ENCODE measurements at regions not wholly inside any gene's neighbourhood (a gene's known extent, or its start where the extent isn't known, plus 50 kb on each side); places are given as distances from the start of the nearest gene placed in this dataset.
"Not testable (repeated sequence)": the region's sequence is repeated elsewhere in the genome, so short reads cannot be mapped to it uniquely, and the experiment has no call there.

GRCh38 chr22:47547239-47547661 lies 784.8 kb downstream of the TBC1D22A start:
- DNase-seq (ENCODE audit: missing footprints) (no peak), ATAC-seq (no peak)
- intact Hi-C loops (cut with DNase I) = no loop called here

DNA sequence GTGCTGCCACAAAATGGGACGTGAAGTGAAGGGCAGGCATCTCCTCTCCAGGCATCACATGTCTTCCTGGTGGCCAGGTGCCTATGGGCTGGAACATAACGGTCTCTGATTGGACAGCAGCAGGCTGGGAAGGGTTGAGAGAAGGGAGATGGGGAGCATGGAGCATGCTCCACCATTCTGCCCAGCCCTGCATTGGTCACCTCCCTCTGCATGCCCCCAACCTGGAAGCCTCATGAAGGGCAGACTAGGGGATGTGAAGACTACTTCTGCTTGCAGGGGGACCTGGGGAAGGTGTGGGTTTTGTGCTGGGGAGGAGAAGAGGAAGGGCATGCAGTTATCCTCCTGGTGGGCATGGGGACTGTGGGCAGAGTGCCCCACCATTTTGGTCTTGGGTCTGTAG lies 782.2 kb downstream of the TBC1D22A start:
- intact Hi-C loops (cut with DNase I) = no loop called here
- ATAC-seq (no peak), DNase-seq (ENCODE audit: missing footprints) (no peak)

DNA sequence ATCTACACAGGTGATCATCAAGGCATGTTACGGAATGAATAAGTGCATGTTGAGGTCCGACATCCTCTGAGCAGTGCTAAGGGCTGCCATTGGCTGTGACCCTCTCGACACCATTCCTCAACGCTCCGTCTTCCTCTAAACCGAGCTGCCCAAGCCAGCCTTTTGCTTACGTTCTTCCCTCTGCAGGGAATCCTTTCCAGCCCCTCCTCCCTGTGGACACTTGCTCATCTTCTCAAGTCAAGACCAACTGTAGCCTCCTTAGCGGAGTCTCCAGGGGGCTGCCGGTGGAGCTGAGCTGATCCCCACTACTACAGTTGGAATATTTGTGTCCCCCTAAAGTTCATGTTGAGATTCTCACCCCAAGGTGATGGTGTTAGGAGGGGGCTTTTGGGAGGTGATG lies 781.0 kb downstream of the TBC1D22A start:
- intact Hi-C loops (cut with DNase I) = no loop called here
- no peak for ATAC-seq
- DNase-seq (ENCODE audit: missing footprints) = no peak

DNA sequence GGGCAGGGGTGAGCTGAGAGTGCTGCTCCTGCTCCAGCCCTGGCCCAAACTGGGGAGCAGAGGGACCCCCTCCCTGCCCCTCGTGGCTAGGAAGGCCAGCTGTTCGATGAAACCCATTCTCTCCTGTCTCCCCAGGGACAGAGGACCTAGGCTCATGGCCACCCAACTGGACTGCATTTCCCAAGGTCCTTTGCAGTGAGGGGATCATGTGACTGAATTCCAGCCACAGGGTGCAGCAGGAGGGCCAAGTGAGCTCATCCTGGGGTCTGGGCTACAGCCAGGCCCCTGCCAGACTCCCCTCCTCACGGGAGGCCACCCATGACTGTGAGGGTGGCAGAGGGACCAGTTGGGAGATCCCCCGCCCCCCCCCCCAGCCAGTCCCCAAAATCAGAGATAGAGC lies 777.6 kb downstream of the TBC1D22A start:
- ATAC-seq (no peak), DNase-seq (ENCODE audit: missing footprints) (no peak)
- intact Hi-C loops (cut with DNase I) = no loop called here

DNA sequence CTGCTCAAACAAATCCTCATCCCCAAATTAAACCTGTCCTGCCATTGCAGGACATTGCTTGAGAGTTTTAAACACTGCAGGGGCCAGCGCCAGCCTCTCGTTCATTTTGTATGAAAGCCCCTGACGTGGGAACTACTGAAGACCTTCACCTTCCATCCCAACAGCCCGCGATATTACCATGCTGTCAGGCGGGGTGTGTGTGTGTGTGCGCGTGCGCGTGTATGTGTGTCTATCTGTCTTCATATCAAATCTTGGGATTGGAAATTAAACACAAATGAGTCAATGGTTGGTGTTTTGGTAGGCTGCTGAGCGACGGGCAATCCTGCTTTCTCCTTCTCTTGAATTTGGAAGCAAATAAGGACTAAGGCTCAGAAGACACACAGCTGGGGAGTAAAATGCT lies 776.9 kb downstream of the TBC1D22A start:
- intact Hi-C loops (cut with DNase I) = no loop called here
- DNase-seq (ENCODE audit: missing footprints) (no peak), ATAC-seq (no peak)

- no peak for DNase-seq (ENCODE audit: missing footprints)
- ATAC-seq = no peak
- intact Hi-C loops (cut with DNase I) = no loop called here
Measured at GRCh38 chr22:47535681-47536080, 773.2 kb downstream of the TBC1D22A start.

GRCh38 chr22:47534804-47535410 lies 772.5 kb downstream of the TBC1D22A start:
- intact Hi-C loops (cut with DNase I) = no loop called here
- DNase-seq (ENCODE audit: missing footprints) = no peak
- ATAC-seq = no peak

DNA sequence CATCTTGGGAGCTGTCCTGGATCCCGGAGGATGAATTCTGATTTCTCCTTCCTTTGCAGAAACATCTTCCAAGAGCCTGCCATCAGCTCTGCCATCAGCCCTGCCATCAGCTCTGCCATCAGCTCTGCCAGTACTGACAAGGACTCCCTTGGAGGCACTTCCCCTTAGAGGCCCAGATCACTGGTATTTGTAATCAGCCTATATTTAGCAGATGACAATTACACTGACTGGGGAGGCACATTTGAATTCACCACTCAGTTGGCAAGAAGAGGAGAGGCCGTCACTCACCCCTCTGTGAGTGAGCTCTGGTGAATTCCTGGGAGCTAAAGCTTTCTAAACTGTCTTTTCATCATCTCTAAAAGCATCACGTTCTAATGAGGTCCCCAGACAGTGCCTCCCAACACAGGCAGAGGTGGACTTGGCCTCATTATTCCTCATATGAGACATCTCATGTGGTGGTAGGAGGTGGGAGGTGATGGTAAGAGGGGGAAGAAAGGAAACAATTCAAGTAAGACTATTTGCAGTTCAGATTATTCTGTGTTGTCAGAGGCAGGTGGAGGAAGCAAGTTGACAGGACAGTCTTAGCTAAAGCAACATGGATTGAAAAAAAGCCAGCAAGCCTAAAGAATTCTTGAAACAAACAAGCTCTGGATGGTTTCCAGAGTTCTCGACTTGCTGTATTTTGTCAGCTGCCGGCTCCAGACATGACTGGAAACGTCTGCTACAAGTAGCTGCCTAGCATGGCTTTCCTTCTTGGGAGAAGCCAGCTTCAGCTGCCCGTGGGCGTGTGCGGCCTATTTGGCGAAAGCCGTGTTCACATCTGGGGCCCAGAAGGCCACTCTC lies 771.7 kb downstream of the TBC1D22A start:
- DNase-seq (ENCODE audit: missing footprints) = no peak
- ATAC-seq = no peak
- intact Hi-C loops (cut with DNase I) = no loop called here

GRCh38 chr22:47517062-47517461 lies 754.6 kb downstream of the TBC1D22A start:
- ATAC-seq (no peak), DNase-seq (ENCODE audit: missing footprints) (no peak)
- intact Hi-C loops (cut with DNase I) = no loop called here

- ATAC-seq (no peak), DNase-seq (ENCODE audit: missing footprints) (no peak)
- intact Hi-C loops (cut with DNase I) = no loop called here
Measured at GRCh38 chr22:47515384-47516125, 753.1 kb downstream of the TBC1D22A start.

- ATAC-seq (no peak), DNase-seq (ENCODE audit: missing footprints) (no peak)
- intact Hi-C loops (cut with DNase I) = no loop called here
Measured at GRCh38 chr22:47512617-47513016, 750.2 kb downstream of the TBC1D22A start.

DNA sequence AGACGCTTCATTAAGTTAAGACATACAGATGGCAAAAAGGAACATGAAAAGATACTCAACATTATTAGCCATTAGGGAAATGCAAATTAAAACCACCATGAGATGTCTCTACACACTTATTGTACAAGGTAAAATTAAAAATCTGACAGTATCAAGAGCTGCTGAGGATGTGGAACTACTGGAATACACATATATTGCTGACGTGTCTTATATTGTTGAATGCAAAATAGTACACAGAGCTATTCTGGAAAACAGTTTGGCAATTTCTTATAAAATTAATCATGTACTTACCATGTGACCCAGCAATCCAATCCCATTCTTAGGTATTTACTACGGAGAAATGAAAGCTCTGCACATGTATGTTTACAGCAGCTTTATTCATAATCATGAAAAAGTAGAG lies 742.5 kb downstream of the TBC1D22A start:
- DNase-seq (ENCODE audit: missing footprints) = no peak
- no peak for ATAC-seq
- intact Hi-C loops (cut with DNase I) = no loop called here

GRCh38 chr22:47498969-47499495 lies 736.6 kb downstream of the TBC1D22A start:
- ATAC-seq = no peak
- intact Hi-C loops (cut with DNase I) = no loop called here
- no peak for DNase-seq (ENCODE audit: missing footprints)

GRCh38 chr22:47497666-47498065 lies 735.2 kb downstream of the TBC1D22A start:
- ATAC-seq (no peak), DNase-seq (ENCODE audit: missing footprints) (no peak)
- intact Hi-C loops (cut with DNase I) = no loop called here

DNA sequence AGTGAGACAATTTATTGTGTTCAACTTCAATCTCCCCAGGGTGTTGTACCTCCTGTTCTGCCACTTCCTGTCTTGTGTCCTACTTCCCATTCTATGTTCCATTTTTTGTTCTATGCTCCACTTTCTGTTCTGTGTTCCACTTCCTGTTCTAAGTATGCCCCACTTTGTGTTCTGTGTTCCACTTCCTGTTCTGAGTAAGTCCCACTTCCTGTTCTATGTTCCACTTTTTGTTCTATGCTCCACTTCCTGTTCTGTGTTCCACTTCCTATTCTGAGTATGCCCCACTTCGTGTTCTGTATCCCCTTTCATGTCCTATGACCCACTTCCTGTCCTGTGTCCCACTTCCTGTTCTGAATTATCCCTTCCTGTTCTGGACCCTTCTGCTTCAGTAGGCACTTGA lies 732.7 kb downstream of the TBC1D22A start:
- DNase-seq (ENCODE audit: missing footprints) = no peak

GRCh38 chr22:47488131-47488530 lies 725.7 kb downstream of the TBC1D22A start:
- DNase-seq (ENCODE audit: missing footprints); intact Hi-C loops (cut with DNase I); ATAC-seq: not testable (repeated sequence)

More for the DNA sequence above, 732.7 kb downstream of the TBC1D22A start:
- ATAC-seq = no peak
- intact Hi-C loops (cut with DNase I) = no loop called here

- intact Hi-C loops (cut with DNase I) = no loop called here
- ATAC-seq (no peak), DNase-seq (ENCODE audit: missing footprints) (no peak)
Measured at GRCh38 chr22:47486569-47487312, 724.3 kb downstream of the TBC1D22A start.

DNA sequence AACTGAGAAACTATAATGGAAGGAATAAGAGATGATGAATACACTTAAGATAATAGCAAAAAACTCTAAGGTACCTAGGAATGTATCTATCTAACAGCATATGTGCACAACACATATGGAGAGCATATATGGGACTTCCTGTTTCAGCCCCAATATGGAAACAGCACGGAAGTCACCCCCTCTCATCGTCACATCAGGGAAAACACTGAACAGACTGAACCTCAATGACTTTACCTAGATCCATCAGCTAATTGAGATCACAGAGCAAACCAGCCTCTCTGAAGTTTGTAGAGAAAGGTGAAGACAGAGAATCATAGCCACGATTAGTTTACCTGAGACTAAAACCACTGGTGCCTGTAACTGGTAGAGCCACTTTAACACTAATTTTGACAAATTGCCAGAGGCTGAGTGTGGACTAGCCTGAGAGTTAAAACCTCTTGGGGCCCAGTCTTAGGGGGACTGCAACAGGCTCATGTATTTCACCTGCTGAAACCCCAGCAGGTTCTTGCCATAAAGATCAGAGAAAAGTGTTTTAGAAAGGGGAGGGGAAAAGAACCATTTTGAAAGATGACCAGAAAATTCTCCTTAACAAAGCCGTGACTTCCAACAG lies 722.6 kb downstream of the TBC1D22A start:
- ATAC-seq (no peak), DNase-seq (ENCODE audit: missing footprints) (no peak)
- intact Hi-C loops (cut with DNase I) = no loop called here

DNA sequence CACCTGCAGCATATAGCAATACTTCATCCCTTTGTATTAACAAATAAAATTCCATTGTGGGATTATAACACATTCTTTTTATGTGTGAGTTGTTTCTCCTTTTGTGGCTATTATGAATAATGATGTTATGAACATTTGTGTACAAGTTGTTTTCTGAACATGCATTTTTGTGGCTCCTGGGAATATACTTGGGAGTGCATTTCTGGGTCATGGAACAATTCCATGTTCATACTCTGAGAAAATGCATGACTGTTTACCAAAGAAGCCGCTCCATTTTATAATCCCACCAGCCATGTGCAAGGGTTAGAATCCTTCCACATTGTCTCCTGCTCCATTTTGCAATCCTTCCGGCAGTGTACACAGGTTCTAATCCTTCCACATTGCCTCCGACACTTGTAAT lies 713.8 kb downstream of the TBC1D22A start:
- intact Hi-C loops (cut with DNase I) = no loop called here
- DNase-seq (ENCODE audit: missing footprints) (no peak), ATAC-seq (no peak)

All from Right ventricle myocardium inferior (tissue), 1 donor.